Dendritic cell treated with granulocyte-macrophage colony-stimulating factor and Interleukin-4, amounts not matched to agents 40 ng/mL and 50 ng/mL, for 4 days (primary cell): ENCODE measurements at regions not wholly inside any gene's neighbourhood (a gene's known extent, or its start where the extent isn't known, plus 50 kb on each side); places are given as distances from the start of the nearest gene placed in this dataset.
"Not testable (repeated sequence)": the region's sequence is repeated elsewhere in the genome, so short reads cannot be mapped to it uniquely, and the experiment has no call there.

Experiments
- H3K27ac Mint-ChIP-seq: one replicate; pipeline ENCODE4 v1.8.0; 2022; ENCODE audit warnings: mild to moderate bottlenecking, mixed read lengths
- H3K27me3 Mint-ChIP-seq: one replicate; pipeline ENCODE4 v1.8.0; 2022; ENCODE audit warnings: mild to moderate bottlenecking, mixed read lengths
- H3K36me3 Mint-ChIP-seq: one replicate; pipeline ENCODE4 v1.8.0; 2022; ENCODE audit warnings: low read depth, mixed read lengths
- H3K4me1 Mint-ChIP-seq: one replicate; pipeline ENCODE4 v1.8.0; 2022; ENCODE audit warnings: low read depth, mixed read lengths
- H3K4me3 Mint-ChIP-seq: one replicate; pipeline ENCODE4 v1.8.0; 2022; ENCODE audit warnings: mild to moderate bottlenecking, moderate library complexity, mixed read lengths
- H3K9me3 Mint-ChIP-seq: one replicate; pipeline ENCODE4 v1.8.0; 2022; ENCODE audit warnings: mixed read lengths
- intact Hi-C: fragments of 100-400 bp; cut with micrococcal nuclease; formaldehyde crosslinking; loops from one replicate; pipeline ENCODE4 v1.15.0; 2022

DNA sequence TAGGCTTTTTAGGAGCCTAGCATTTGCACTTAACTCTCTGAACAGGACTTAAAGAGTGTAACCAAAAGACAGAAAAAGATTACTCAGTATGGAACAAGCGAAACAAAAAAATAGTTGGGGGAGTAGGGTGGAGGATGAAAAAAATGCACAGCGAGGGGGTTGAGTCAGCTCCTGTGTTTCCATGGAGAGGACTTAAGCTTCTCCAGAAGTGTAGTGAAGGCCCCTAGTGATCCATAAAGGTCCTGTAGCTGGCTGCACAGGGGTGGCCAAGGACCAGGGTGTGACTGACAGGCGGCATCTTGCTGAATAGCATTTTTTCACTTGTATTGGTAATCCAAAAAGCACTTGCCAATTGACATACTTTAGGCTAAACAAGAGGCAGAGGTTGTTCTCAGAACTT lies 533.9 kb downstream of the RFPL4B start:
- Mint-ChIP-seq H3K9me3 (no peaks in the 10 kb centered on the region), H3K4me3 (no peak overlapping the region), H3K4me1 (no peaks in the 10 kb centered on the region), H3K27me3 (no peaks in the 10 kb centered on the region), H3K27ac (no peak overlapping the region), H3K36me3 (no peaks in the 10 kb centered on the region)
- intact Hi-C loops, result no loop called here

DNA sequence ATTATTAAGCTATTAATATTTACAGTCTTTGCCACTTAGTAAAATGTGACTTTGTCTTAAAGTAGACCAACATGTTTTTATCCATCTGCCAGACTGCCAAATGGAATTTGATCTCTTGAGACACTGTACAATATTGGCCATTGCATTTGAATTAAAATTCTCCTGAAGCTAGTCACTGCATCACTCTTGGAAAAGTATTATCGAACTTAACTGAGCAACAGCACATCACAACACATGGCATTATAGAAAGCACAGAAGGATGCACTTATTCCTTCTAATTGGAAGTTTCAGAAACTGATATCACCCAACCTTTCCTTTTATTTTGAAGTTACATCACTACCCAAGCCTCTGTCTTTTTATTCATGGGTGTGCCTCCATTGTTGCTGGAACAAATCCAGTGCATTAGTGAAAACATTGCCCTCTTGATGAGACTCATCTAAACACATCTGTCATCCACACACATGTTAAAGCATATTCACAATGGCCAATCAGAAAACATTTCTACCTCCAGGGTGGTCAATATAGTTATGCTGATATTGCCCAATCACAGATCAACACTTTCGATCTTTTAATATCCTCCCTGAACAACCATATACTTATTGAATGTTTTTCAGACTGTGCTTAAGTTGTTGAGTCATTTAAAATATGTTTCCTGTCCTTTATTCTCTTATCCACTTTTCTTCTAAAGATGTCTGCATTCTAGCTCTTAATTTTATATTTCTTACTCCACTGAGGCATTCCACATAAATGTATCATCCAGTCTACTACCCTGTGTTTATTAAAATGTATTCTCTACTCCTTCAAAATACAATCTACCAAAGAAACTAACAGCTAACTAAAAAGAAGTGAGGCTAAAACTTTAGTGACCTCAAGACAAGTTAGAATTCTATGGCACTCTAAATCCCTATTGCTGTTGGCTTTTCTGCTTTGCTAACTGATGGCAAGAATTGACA lies 535.0 kb downstream of the RFPL4B start:
- Mint-ChIP-seq H3K4me1 (no peaks in the 10 kb centered on the region), H3K27me3 (no peaks in the 10 kb centered on the region), H3K36me3 (no peaks in the 10 kb centered on the region), H3K9me3 (no peaks in the 10 kb centered on the region), H3K4me3 (no peak overlapping the region), H3K27ac (no peak overlapping the region)
- intact Hi-C loops, result no loop called here

DNA sequence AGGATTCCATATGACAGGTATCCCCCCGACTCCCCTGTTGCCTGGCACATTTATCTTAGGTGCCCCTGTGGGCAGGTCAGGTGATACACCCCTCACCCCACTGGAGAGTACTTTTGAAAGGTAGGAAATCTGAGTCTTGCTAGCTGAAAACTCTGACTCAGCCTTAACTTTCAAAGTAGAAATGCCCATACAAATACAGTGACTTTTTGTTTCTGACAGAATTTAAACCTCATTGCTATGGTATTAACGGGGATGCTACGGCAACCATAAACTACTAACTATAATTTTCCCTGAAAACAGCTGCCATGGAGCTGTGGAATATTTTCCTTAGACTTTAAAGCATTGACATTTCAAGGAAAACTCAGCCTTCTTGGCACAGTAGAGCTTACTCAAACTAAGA lies 536.0 kb downstream of the RFPL4B start:
- intact Hi-C loops, result no loop called here
- no peaks in the 10 kb centered on the region for H3K4me1 Mint-ChIP-seq

DNA sequence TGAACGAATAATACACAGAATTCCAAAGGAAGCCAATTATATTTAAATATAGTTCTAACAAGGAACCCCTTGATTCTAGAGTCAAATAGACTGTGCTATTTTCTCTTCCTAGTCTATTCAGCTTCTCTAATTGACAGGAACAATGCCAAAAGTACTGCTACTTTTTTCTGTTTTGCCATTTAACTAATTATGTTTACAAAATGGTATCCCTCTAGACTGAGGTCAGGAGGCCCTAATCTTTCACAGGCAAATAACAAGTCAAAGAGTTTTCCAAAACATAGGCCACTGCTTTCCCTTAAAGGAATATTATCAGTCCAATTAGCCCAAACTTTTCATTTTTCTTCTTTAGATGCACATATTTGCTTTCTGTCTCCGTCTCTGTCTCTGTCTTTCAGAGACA lies 539.3 kb downstream of the RFPL4B start:
- Mint-ChIP-seq H3K36me3 (no peaks in the 10 kb centered on the region), H3K4me1 (no peaks in the 10 kb centered on the region), H3K4me3 (no peak overlapping the region), H3K9me3 (no peaks in the 10 kb centered on the region), H3K27me3 (no peaks in the 10 kb centered on the region), H3K27ac (no peak overlapping the region)
- intact Hi-C loops, result no loop called here

More for the DNA sequence above, 536.0 kb downstream of the RFPL4B start:
- no peak overlapping the region for H3K4me3 Mint-ChIP-seq
- H3K9me3 Mint-ChIP-seq, result no peaks in the 10 kb centered on the region
- no peaks in the 10 kb centered on the region for H3K36me3 Mint-ChIP-seq
- H3K27me3 Mint-ChIP-seq, result no peaks in the 10 kb centered on the region
- H3K27ac Mint-ChIP-seq, result no peak overlapping the region

DNA sequence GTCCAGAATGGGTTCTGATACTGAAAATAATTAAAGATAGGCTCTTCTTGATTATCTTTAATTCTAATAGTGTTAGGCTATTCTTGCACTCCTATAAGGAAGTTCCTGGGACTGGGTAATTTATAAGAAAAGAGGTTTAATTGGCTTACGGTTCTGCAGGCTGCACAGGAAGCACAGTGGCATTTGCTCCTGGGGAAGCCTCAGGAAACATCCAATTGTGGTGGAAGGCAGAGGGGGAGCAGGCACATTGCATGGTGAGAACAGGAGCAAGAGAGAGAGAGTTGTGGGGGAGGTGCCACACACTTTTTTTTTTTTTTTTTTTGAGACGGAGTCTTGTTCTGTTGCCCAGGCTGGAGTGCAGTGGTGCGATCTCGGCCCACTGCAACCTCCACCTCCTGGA lies 540.3 kb downstream of the RFPL4B start:
- H3K4me3 Mint-ChIP-seq, result not testable (repeated sequence)

DNA sequence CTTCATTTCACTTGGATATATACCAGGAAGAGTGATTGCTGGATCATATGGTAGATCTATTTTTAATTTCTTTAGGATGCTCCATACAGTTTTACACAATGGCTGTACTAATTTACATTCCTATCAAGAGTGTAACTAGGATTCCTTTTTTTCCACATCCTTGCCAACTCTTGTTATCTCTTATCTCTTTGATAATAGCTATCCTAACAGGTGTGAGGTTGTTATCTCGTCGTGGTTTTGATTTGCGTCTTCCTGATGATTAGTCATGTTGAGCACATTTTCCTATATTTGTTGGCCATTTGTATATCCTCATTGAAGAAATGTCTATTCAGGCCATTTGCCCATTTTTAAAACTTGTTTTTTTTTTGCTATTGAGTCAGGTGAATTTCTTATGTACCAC lies 552.4 kb downstream of the RFPL4B start:
- Mint-ChIP-seq H3K9me3 (no peaks in the 10 kb centered on the region), H3K4me3 (no peak overlapping the region), H3K4me1 (no peaks in the 10 kb centered on the region), H3K36me3 (no peaks in the 10 kb centered on the region), H3K27ac (no peak overlapping the region), H3K27me3 (no peaks in the 10 kb centered on the region)
- intact Hi-C loops, result no loop called here

More for the DNA sequence above, 540.3 kb downstream of the RFPL4B start:
- H3K4me1 Mint-ChIP-seq, H3K9me3 Mint-ChIP-seq, H3K27ac Mint-ChIP-seq, H3K36me3 Mint-ChIP-seq, intact Hi-C loops, H3K27me3 Mint-ChIP-seq: not testable (repeated sequence)

DNA sequence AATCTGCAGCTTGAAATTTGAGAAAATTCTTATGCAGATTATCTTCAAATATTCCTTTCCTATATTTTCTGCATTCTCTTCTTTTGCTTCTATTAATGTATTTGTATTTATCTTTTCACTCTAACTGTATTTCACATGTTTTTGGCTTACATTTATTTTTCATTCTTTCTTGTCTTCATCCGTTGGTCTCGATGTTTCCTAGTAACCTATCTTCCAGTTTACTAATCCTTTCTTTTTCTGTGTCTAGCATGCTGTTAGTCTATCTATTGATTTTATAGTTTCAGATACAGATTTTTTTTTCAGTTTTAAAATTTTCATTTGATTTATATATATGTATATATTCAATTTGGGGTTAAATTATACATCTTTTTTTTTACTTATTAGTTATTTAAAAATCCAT lies 556.2 kb downstream of the RFPL4B start:
- Mint-ChIP-seq H3K4me1 (no peaks in the 10 kb centered on the region), H3K27me3 (no peaks in the 10 kb centered on the region), H3K27ac (no peak overlapping the region), H3K4me3 (no peak overlapping the region), H3K9me3 (no peaks in the 10 kb centered on the region), H3K36me3 (no peaks in the 10 kb centered on the region)
- intact Hi-C loops, result no loop called here

DNA sequence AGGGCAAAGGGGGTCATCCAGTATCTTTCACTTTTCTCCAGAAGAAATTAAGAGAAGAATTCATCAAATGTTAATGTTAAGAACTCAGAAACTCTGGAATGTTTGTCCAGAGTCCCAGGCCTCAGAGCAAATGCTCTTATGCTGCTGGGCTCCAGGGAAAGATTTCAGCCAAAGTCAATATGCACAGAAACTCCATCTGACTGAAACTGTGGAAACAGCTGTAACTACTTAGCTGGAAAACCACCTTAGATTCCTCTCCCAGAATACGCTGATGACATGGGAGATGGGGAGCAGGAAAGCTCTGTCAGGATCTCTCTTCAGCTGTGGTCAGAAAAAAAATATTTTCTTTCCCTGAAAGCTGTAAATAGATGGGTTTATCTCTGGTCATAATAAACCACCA lies 559.6 kb downstream of the RFPL4B start:
- intact Hi-C loops, result no loop called here
- Mint-ChIP-seq H3K27me3 (no peaks in the 10 kb centered on the region), H3K36me3 (no peaks in the 10 kb centered on the region), H3K4me3 (no peak overlapping the region), H3K27ac (no peak overlapping the region), H3K4me1 (no peaks in the 10 kb centered on the region), H3K9me3 (no peaks in the 10 kb centered on the region)

DNA sequence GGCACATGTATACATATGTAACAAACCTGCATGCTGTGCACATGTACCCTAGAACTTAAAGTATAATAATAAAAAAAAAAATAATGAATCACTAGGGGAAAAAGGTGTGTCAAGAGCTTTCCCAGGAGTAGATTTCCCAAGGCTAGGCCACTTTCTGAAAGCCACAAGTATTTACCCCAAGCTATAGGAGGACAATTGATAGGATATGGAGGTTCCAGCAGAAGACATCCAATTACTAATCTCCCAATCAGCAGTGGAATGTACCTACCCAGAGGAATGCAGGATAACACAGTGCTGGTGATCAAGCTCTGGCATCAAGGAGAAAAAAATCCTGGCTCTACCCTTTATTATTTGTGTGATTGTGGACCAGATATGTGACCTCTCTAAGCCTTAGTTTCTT lies 562.7 kb downstream of the RFPL4B start:
- Mint-ChIP-seq H3K27ac (no peak overlapping the region), H3K27me3 (no peaks in the 10 kb centered on the region), H3K4me3 (no peak overlapping the region), H3K36me3 (no peaks in the 10 kb centered on the region), H3K9me3 (no peaks in the 10 kb centered on the region), H3K4me1 (no peaks in the 10 kb centered on the region)
- intact Hi-C loops, result no loop called here

DNA sequence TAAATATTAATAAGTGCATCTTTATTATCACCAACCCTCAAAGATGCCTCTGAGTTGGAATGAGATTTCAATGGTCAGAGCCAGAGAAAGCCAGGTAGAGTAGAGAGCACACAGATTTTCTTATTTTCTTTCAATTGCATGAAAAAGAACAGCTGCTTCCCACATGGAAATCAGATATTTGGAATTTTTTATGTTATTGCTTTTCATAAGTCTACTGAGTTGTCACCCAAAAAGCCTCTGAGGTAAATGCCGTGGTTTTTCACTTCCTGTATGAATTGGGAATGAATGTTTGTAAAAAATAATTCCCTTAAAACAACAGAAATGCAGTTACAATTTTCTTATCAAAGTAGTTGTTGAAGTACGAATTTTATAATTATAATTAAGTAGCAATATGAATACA lies 563.1 kb downstream of the RFPL4B start:
- intact Hi-C loops, result no loop called here
- Mint-ChIP-seq H3K4me3 (no peak overlapping the region), H3K27me3 (no peaks in the 10 kb centered on the region), H3K36me3 (no peaks in the 10 kb centered on the region), H3K9me3 (no peaks in the 10 kb centered on the region), H3K4me1 (no peaks in the 10 kb centered on the region), H3K27ac (no peak overlapping the region)

DNA sequence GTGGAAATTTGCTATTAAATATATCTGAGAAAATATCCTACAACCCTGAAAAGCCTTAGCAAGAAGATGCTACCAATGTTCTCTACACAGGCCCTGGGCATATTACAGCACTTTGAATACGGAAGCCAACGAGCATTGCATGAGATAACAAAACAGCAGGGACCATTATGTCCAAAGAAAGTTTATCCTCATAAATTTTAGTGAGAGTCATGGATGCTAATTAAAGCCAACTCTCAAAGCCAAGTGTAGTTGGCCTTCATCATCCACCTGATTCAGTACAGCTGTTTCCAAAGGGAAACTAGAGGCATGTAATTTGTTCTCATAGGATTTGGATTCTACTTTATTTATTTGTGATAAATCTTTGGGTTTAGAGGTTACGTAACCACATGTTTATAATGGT lies 564.8 kb downstream of the RFPL4B start:
- intact Hi-C loops, result no loop called here

DNA sequence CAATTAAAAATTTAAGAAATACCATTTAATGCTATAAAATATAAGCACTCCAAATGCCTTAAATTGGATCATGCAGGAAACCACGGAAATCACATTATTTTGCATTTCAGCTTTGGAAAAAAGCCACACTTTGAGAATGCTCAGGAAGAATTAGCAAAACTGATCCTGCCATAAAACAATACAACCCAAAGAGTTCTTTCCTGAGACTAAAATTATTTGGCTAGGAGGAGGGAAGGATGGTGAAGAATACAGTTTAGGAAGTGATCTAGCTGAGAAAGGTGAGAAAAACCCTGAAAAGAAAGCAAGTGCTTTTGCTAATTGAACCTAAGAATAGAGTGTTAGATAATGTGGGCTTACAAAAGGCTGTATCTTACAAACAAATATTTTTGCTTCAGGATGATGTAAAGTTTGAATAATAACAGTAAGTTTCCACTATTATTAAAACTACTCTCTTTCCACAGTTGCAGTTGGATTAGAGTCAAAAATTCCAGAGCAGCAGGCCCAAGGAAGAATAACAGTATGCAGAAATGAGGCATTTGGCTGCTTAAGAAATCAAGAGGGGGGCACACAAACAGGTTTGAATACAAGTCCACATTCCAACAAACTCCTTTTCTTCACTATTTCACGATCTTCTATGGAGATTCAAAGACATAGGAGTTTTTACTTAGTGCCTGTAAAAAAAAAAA lies 565.4 kb downstream of the RFPL4B start:
- Mint-ChIP-seq H3K36me3 (no peaks in the 10 kb centered on the region), H3K27me3 (no peaks in the 10 kb centered on the region), H3K4me3 (no peak overlapping the region), H3K4me1 (no peaks in the 10 kb centered on the region), H3K9me3 (no peaks in the 10 kb centered on the region), H3K27ac (no peak overlapping the region)
- intact Hi-C loops, result no loop called here

More for the DNA sequence above, 564.8 kb downstream of the RFPL4B start:
- H3K9me3 Mint-ChIP-seq, result no peaks in the 10 kb centered on the region
- no peak overlapping the region for H3K27ac Mint-ChIP-seq
- no peaks in the 10 kb centered on the region for H3K27me3 Mint-ChIP-seq
- H3K36me3 Mint-ChIP-seq, result no peaks in the 10 kb centered on the region
- H3K4me1 Mint-ChIP-seq, result no peaks in the 10 kb centered on the region
- H3K4me3 Mint-ChIP-seq, result no peak overlapping the region

DNA sequence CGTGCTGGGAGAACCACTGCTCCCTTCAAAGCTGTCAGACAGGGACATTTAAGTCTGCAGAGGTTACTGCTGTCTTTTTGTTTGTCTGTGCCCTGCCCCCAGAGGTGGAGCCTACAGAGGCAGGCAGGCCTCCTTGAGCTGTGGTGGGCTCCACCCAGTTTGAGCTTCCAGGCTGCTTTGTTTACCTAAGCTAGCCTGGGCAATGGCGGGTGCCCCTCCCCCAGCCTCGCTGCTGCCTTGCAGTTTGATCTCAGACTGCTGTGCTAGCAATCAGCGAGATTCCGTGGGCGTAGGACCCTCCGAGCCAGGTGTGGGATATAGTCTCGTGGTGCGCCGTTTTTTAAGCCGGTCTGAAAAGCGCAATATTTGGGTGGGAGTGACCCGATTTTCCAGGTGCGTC lies 572.6 kb downstream of the RFPL4B start:
- H3K4me3 Mint-ChIP-seq, H3K36me3 Mint-ChIP-seq, H3K4me1 Mint-ChIP-seq, H3K27ac Mint-ChIP-seq, H3K27me3 Mint-ChIP-seq, intact Hi-C loops: not testable (repeated sequence)
- peaks cover 20% of the 10 kb centered on the region for H3K9me3 Mint-ChIP-seq

DNA sequence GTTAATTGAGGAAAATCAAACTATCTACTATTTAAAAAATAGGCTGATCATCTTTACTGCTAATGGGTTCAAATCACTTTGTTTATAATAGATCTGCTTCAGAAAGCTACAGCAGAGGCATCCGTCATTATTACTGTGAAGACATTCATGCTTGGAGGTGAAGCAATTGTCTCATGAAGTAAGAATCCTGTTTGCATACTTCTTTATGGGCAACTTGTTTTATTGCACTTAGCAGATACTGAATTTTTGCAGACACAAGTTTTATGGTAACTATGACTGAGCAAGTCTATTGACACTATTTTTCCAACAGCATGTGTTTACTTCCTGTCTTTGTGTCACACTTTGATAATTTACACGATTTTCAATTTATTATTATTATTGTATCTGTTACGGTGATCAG lies 573.9 kb downstream of the RFPL4B start:
- no peak overlapping the region for H3K4me3 Mint-ChIP-seq
- H3K4me1 Mint-ChIP-seq, result no peaks in the 10 kb centered on the region
- H3K36me3 Mint-ChIP-seq, result no peaks in the 10 kb centered on the region
- intact Hi-C loops, result no loop called here
- H3K9me3 Mint-ChIP-seq, result peaks cover 20% of the 10 kb centered on the region
- H3K27ac Mint-ChIP-seq, result no peak overlapping the region
- no peaks in the 10 kb centered on the region for H3K27me3 Mint-ChIP-seq
